ENCODE measurements at regions not wholly inside any gene's neighbourhood (a gene's known extent, or its start where the extent isn't known, plus 50 kb on each side); places are given as distances from the start of the nearest gene placed in this dataset.
A peak's percentile ranks its signal among the peaks of the same experiment; 100 is the strongest.
"Not testable (repeated sequence)": the region's sequence is repeated elsewhere in the genome, so short reads cannot be mapped to it uniquely, and the experiment has no call there.

DNA sequence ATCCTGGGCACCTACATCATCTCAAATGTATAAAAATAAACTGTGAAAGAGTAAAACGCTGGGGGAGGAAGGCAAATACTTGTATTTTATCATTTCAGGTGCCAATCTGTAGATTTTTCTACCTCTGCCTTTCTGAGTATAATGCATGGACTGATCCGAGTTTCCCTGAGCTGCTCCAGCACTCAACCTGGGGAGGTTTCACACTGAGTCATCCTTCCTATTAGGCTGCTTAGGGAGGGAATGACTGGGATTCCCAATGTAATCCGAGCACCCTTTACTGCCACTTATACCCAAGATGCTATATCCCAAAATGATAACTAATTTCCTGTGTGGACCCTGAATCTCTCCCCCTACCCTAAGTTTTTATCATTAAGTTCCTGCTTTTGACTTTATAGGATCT, 126.6 kb downstream of the HNRNPD start:
- no peak for DNase-seq

DNA sequence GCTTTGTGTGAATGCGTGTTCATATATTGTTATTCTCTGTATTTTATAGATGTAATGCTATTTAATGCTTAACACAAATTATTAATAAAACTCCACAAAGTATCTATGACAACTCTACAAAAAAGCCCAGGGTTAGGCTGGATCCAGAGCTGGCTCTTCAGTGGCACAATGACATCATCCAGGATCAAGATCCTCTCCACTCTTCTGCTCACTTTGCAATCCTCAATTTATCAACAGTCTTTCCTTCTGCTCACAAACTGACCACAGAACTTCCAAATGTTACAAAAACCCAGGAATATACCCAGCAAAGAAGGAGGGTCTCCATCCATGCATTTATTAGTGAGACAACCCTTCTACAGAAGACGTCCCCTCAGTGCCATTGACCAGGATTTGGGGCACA, 132.3 kb downstream of the HNRNPD start:
- DNase-seq: no peak

DNA sequence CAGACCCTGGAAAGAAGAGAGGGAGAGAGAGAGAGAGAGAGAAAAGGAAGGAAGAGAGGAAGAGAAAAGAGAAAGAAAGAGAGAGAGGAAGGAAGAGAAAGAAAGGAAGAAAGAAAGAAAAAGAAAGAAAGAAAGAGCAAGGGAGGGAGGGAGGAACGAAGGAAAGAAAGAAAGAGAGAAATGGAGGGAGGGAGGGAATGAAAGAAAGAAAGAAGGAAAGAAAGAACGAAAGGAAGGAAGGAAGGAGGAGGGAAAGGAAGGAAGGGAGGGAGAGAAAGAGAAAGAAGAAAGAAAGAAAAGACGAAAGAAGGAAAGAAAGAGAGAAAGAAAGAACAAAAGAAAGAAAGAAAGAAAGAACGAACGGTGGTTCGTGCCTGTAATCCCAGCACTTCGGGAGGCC, 133.4 kb downstream of the HNRNPD start:
- no peak for DNase-seq

DNA sequence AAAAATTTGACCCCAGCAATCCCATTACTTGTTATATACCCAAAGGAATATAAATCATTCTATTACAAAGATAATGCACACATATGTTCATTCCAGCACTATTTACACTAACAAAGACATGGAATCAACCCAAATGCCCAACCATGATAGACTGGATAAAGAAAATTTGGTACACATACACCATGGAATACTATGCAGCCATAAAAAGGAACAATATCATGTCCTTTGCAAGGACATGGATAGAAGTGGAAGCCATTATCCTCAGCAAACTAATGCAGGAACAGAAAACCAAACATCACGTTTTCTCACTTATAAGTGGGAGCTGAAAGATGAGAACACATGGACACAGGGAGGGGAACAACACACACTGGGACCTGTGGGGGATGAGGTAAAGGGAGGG, 136.6 kb downstream of the HNRNPD start:
- DNase-seq: not testable (repeated sequence)

DNA sequence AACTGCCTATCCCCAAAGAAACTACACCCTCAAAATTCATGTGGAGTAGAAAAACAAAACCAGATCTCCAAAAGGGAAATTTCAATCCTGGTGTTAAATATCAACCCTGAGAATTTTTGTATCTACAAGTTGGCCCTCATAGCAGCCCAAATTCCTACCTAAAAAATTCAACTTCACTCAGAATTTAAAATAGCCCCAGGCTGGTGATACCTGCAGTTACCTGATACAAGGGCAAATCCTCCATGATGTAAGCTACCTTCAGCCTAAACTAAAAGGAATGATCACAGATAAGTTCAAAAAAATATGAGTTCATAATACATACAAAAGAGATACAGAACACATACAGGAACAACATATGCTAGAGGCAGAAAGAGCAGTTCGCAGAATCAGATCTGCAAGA, 138.4 kb downstream of the HNRNPD start:
- no peak for DNase-seq

DNA sequence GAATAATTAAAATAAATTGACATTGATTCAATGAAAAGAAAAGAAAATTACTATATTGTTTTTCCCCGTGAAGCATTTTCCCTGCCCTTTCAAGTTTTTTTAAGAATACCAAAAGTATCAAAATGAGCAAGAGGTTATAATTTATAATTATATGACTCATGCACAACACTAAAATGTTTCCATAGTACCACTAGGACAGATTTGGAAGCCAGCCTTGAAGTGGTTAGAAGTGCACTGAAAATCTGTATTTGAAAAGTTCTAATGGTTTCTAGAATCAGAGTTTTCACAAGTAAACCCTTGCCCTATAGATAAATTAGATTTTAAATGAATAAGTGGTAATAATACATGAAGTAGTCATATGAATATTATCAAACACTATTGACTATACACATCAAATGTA, 140.9 kb downstream of the HNRNPD start:
- no peak for DNase-seq

DNA sequence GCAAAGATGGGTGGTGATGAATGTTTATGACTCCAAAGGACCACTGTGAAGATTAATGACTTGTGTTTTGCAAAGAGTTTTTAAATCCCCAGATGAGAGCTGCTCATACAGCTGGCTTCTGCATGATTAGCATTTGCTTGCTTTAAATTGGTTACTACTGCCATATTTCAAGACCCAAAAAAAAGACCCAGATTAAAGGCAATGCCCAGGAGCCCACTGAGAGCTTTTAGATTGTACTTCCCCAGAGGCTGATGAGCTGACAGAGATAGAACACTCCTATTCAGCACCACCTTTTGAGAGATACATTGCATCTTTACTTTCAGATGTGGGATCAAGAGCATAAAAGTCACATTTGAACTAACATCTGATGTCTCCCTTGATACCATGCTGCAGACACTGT, 142.0 kb downstream of the HNRNPD start:
- DNase-seq: no peak

DNA sequence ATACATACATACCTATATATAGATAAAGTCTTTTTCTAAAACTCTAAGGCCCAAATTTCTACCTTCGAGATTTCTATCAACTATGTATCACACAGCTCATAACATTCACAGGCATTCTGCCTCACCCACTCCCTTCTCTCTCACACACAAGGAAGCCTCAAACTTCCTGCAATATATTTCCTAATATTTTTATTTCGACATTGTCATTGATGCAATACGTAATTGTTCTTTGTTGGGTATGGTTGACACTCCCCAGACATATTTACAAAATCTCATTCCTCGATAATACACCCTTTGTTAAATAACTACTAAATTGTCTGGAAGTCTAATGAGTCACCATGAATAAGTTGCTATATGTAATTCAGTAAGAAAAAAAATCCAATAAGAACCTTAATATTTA, 143.5 kb downstream of the HNRNPD start:
- DNase-seq: no peak

DNA sequence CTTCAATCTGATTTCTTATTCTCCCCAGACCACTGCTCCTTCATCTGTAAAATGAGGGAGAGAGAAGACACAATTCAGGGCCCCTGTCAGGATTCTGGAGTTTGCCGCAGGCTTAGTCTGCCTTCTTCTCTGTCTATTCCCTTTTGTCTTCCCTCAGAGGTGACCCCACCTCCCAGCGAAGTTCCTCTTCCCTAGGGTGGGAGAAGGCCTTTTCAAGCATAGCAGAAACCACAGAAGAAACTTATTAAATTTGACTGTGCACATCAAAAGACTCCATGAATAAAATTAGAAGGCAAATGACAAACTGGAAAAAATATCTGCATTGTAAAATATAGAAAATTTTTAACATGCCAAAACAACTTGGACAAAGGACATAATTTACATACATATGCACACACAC, 148.8 kb downstream of the HNRNPD start:
- no peak for DNase-seq

DNA sequence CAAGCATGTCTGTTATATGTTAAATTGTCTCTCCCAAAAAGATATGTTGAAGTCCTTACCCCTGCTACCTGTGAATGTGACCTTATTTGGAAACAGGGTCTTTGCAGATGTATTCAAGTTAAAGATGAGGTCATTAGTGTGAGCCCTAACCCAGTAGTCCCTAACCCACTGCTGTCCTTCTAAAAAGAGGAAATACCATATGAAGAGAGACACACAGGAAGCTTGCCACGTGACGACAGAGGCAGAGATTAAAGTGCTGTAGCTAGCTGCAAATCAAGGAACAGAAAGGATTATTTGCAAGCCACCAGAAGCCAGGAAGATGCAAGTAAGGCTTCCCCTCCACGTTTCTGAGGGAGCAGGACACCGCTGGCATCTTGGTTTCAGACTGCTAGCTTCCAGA, 150.1 kb downstream of the HNRNPD start:
- no peak for DNase-seq

DNA sequence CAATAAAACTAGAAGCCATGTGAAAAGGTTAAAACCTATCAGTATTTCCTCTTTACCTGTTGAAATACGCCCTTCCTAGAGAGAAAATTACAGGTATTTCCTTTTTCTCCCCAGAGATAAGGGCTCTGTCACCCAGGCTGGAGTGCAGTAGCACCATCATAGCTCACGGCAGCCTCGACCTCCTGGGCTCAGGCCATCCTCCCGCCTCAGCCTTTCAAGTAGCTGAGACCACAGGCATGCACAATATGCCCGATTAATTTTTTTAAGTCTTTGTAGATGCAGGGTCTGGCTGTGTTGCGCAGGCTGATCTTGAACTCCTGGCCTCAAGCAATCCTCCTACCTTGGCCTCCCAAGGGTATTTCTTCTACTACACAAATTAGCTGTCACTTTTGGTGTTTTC, 154.4 kb downstream of the HNRNPD start:
- DNase-seq: no peak

DNA sequence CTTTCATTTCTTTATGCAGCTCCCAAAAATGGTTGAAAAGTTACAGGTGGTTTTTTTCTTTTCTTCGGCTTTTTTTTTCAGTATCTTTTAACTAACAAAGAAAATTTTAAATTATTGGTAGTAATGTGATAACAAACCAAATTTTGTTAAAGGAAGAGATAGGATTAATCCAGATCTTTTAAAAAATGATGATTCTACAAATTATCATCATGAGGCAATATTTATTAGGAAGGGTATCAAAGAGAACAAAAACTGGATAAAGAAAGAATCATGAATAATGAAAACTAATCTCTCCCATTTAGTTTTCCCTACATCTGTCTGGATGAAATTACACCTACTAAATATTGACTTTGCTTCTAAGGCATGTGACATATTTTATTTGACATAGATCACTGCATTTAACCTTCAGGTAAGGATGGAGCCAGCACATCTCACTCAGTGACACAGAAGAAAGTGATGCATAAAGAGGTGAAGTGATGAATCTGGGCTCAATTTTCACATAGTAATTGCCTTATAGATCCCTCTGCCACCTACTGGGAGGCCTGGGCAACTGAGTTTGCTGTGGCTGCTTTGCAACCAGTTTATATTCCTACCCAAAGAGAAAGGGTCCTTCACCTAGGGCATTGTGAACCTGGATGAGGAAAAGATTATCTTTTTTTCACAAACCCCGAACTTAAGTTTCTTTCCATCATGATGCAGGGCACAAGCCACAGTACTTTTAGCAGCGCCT, 155.6 kb downstream of the HNRNPD start:
- no peak for DNase-seq

DNA sequence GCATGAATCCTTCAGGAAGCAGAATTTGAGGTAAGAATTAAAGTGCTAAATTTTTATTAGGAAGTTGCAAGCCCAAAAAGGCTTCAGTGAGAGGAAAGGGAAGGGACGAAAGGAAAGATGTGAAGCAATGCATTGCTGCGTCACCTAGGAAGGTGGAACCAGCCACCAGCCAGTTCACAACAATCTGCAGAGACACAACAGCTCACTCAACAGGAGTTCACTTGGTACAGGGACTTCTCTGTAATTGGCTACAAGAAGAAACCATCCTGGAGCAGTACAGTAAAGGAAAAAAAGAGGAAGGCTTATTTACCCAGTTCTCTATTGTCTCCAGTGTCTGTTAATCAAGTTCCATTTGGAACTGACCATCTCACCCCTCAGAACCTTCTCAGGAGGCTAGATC, 157.6 kb downstream of the HNRNPD start:
- no peak for DNase-seq

DNA sequence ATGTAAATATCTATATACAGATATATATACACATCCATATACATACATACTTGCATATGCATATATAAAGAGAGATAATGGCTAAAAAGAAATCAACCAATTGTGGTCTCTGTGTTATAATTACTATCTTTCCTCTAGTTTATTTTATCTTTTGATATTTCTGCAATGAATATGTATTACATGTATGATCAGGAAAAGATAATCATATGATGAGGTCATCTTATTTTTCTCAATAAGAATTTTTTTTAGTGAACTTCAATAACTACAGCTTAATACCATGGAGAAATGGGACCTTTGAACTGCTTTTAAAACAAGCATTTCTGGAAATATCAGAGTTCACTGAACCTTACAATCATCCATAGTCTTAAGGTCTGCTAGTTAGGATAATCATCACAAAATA, 158.0 kb downstream of the HNRNPD start:
- DNase-seq: no peak

DNA sequence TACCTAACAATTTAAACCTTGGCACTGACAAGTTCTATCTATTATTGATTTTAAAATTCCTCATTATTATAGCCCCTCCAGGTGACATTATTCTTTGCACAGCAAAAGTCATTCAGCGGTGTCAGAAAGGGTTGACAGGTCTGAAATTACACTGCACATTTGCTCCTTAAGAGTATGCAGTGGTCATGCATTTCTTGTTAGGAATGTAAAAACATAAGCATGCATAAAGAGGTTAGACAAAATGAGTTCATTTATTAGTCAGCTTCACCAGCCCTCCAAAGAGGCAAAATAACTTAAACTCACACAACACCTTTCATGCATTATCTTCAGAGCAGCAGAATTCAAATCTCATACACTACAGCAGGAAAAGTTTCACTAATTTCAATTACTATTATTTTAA, 158.8 kb downstream of the HNRNPD start:
- no peak for DNase-seq

DNA sequence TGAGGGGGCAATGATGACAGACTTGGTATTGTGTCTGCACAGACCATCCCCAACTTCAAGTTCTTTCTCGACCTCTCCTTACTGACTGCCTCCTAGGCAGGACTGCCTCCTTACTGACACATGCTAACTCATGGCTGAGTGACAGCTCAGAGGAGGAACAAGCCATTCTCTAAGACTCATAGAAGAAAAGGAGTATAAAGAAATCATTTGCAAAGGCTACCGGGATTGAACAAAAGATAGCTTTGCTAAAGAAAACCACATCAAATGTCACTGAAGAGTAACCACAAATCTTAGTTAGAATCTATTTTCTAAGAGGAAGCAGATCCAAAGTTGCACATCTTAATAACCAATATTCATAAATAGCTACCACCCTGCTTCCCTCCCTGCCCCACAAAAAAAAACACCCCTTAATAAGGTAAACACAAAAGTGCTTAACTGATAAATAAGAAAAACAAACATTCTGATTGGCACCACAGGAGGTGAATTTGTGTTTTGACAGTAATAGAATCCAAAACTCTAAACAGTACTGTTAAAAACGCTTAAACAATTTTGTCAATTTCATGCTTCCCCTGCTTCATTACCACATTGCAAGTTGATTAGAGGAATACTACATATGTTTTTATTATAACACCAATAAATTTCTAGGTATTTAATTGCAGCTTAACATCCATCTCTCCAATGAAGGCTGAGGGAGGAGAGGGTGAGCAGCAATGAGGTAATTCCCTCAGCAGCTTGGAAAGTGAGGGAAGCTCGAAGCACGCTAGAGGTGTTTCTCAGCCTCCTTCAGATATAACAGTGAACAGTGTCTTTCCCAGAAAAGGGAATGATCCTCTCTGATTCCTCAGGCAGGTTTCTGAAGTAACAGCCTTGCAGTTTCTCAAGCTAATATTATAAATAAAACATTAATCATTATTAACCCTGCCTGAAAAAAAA, 160.0 kb downstream of the HNRNPD start:
- no peak for DNase-seq

DNA sequence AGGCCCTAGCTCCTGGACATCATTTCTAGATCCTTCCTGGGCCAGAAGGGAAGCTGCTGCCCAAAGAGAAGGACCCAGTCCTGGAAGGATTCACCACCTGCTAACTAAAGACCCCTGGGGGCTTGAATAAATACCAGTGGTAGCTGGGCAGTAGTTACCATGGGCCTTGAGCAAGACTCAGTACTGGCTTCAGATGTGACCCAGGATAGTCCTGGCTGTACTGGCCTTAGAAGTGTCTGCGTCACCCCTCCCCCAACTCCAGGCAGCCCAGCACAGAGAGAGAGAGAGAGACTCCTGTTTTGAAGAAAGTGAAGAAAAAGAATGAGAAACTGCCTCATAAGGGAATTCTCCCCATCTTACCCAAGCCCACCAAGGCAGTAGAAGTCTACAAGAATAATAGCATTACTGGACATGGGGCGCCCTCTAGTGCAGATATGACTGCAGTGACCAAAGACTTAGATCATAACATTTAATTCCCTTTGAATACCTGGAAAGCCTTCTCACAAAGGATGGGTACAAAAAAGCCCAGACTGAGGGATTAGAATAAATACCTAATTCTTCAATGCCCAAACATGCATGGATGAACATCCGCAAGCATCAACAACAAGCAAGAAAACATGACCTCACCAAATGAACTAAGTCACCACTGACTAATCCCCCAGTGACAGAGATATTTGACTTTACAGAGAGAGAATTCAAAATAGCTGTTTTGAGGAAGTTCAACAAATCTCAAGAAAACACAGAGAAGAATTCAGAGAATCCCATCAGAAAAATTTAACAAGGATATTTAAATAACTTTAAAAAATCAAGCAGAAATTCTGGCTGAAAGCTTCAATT, 171.8 kb downstream of the HNRNPD start:
- peak; percentile 46 for DNase-seq

DNA sequence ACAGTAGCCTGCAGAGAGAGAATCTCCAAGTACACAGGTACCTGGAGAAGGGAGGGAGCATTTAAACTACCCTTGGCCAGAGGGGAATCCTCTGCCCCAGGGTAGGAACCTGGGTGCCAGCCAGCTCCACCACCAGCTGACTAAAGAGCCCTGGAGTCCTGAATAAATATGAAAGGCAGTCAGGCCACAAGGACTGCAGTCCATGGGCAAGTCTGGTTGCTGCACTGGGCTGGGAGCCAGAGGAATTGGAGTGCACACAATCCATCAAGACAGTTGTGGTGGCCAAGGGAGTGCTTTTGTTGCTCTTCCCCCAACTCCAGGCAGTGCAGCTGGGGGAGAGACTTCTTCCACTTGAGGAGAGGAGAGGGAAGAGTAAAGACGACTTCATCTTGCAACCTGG, 172.5 kb downstream of the HNRNPD start:
- no peak for DNase-seq

DNA sequence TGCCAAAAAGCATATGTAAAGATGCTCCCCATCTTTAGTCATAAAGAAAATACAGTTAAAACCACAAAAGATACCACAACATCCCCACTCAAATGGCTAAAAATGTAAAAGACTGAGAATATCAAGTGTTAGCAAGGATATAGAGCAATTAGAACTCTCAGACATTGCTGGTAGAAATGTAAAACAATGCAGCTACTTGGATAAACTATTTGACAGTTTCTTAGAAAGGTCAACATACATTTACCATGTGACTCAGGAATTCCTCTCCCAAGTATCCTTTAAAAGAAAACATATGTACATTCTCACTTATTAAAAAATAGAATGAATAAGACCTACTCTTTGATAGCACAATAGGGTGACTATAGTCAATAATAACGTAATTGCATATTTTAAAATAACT, 173.7 kb downstream of the HNRNPD start:
- DNase-seq: no peak

DNA sequence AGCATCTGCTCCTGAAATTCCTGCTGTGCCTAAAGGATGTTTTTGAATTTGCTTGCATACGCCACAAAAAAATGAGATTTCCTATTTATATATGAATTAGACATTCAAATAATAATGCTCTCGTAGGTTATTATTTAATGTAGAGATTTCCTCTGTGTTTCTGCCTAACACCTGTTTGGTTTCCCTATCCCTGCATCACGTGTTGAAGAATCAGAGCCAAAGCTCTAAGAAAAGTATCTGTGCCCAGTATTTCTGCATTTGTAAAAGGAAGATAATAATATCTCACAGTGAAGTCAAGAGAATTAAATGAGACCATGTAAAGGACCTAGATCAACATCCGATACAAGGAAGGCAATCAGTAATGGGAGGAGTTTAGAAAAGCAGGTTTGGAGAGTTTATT, 179.5 kb downstream of the HNRNPD start:
- no peak for DNase-seq

DNA sequence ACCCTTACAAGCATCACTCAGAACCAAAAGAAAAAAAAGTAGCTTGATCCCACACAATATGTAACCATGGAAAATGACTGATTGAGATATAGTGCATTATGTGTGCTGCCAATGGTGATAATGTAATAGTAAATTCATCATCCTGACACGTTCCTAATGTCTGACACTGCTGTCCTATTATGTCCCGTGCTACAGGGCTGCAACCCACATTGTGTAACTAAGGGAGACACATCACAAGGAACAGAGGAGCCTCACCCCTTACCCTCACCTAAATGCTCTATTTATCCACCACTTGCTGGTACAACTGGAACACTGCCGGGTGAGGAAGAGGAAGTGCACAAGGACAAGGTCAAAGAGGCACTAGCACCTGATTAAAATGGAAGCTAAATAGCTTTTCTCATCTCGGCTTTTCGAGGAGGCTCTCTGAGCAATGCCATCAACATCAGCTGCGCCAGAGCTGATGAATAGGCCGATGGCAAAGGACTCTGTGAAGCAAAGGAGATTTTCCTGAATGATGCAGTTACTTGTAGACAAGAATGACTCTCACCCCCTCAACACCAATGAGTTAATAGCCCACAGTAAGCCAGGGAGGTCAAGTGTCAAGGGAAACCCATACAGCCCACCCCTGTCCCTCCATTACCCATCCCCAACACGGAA, 181.6 kb downstream of the HNRNPD start:
- DNase-seq: no peak

DNA sequence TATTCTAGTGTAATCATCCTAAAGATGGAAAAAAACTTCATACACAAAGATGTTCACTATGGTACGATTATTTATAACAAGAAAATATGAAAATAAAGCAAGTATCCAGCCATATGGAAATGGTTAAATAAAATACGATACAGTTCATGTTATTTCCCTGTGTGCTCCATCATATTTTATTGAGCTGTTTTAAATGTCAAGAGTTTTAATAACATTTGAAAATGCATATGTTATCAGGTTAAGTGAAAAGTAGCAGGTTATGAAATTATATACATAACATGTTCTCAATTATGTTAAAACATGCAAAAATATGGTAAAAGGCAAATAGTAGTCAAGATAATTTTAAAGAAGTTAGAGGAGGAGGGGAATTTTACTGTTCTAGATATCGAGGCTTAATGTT, 192.0 kb downstream of the HNRNPD start:
- DNase-seq: no peak

DNA sequence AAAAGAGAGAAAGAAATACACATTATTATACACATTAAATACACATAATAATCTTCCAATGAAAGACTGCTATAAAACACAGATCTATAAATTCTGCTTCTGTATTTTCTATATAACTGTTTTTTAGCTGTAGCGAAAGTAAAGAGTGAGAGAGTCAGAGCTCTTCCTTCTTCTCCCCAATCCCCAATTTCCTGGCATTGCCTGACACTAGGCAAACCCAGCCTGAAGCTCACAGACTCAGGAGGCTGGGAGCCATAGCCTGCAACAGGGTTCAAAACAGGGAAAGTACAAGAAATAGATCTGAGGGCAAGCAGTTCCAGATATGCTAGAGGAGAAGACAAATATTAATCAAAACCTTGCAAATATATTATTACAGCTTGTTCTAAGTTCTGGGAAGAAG, 201.6 kb downstream of the HNRNPD start:
- no peak for DNase-seq

All from activated naive CD4-positive, alpha-beta T cell treated with Interleukin-2 at 50 U/mL for 16 hours (primary cell).